ENCODE measurements at regions not wholly inside any gene's neighbourhood (a gene's known extent, or its start where the extent isn't known, plus 50 kb on each side); places are given as distances from the start of the nearest gene placed in this dataset.

DNA sequence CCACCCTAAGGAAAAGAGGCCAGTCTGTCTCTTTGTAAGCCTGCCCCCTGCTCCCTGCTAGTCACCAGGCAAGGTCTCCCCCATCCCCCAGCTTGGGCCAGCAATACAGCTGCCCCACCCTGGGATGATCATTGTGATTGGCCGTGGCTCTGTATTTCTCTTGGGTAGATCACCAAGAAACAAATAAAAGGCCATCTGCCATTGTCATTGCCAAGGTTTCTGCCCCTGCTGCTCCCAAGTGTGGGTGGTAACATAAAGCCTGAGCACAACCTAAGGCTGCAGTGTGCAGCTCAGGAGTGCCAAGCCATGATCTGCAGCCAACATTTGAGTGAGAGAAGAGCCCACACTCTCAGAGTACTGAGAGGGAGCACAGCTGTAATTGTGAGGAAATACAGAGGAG lies 241.0 kb upstream of the POF1B start:
- TF ChIP-seq, protein P1, sequence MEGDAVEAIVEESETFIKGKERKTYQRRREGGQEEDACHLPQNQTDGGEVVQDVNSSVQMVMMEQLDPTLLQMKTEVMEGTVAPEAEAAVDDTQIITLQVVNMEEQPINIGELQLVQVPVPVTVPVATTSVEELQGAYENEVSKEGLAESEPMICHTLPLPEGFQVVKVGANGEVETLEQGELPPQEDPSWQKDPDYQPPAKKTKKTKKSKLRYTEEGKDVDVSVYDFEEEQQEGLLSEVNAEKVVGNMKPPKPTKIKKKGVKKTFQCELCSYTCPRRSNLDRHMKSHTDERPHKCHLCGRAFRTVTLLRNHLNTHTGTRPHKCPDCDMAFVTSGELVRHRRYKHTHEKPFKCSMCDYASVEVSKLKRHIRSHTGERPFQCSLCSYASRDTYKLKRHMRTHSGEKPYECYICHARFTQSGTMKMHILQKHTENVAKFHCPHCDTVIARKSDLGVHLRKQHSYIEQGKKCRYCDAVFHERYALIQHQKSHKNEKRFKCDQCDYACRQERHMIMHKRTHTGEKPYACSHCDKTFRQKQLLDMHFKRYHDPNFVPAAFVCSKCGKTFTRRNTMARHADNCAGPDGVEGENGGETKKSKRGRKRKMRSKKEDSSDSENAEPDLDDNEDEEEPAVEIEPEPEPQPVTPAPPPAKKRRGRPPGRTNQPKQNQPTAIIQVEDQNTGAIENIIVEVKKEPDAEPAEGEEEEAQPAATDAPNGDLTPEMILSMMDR (IDR thresholded peaks at IDR 0.05 in 2 of 3, conservative IDR thresholded peaks at IDR 0.05 in 1 of 3; ENCODE audit: borderline replicate concordance in 1 of 3, insufficient read depth in 1 of 3, low read depth in 2 of 3, low read length in 2 of 3), result no peak
- TF ChIP-seq EZH2 (IDR thresholded peaks at IDR 0.05) (no peak), POLR2AphosphoS5 (IDR thresholded peaks at IDR 0.05; ENCODE audit: low read depth, low read length) (no peak), RAD21 (IDR thresholded peaks at IDR 0.05; ENCODE audit: low read depth) (no peak), JUND (IDR thresholded peaks at IDR 0.05) (no peak)
